Sigmoid colon (tissue), 4 donors: ENCODE measurements at regions not wholly inside any gene's neighbourhood (a gene's known extent, or its start where the extent isn't known, plus 50 kb on each side); places are given as distances from the start of the nearest gene placed in this dataset.

Experiments used
- CTCF ChIP-seq, 4 experiments: fragments of 450-650 bp in 3 of 4; fragments of 200-600 bp in 1 of 4; IDR thresholded peaks; one replicate each; pipeline ENCODE4 v1.5.1; 2016 to 2019; ENCODE audit warnings: antibody characterized with exemption in 4 of 4, mild to moderate bottlenecking in 3 of 4, moderate library complexity in 2 of 4
- EP300 ChIP-seq, 4 donors: sonication (generic); formaldehyde crosslinking; IDR thresholded peaks; one replicate each; pipeline ENCODE4 v1.6.1; 2017; ENCODE audit warnings: antibody characterized with exemption in 4 of 4
- POLR2AphosphoS5 ChIP-seq, 4 donors: sonication (generic); formaldehyde crosslinking; IDR thresholded peaks; one replicate each; pipeline ENCODE4 v1.6.1; 2017; ENCODE audit warnings: antibody characterized with exemption in 4 of 4

- TF ChIP-seq CTCF (IDR thresholded peaks at IDR 0.05): no peak
- TF ChIP-seq EP300 (IDR thresholded peaks at IDR 0.05): no peak
- TF ChIP-seq POLR2AphosphoS5 (IDR thresholded peaks at IDR 0.05): no peak
Observed at GRCh38 chr5:156019571-156020180, 307.3 kb upstream of the SGCD start.
